ENCODE measurements at regions not wholly inside any gene's neighbourhood (a gene's known extent, or its start where the extent isn't known, plus 50 kb on each side); places are given as distances from the start of the nearest gene placed in this dataset.

DNA sequence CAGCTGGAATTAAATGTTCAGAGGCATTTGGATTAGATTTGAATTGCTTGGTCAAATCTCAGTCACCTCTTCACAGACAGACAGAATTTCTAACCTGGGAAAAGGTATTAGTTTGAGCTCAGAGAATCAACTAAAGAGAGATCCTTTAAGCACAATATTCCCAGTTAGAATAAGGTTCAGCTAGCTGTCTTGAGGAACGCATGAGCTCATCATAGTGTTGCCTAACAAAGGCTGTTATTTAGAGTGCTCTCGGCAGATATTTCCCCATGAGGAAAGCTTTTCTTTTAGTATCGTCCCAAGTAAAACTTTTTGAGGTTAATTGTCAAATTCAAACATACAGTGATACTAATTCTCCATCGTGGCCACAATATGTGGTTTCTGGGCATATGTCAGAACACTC lies 269.9 kb downstream of the HLX start (continued):
- TF ChIP-seq, protein P1, sequence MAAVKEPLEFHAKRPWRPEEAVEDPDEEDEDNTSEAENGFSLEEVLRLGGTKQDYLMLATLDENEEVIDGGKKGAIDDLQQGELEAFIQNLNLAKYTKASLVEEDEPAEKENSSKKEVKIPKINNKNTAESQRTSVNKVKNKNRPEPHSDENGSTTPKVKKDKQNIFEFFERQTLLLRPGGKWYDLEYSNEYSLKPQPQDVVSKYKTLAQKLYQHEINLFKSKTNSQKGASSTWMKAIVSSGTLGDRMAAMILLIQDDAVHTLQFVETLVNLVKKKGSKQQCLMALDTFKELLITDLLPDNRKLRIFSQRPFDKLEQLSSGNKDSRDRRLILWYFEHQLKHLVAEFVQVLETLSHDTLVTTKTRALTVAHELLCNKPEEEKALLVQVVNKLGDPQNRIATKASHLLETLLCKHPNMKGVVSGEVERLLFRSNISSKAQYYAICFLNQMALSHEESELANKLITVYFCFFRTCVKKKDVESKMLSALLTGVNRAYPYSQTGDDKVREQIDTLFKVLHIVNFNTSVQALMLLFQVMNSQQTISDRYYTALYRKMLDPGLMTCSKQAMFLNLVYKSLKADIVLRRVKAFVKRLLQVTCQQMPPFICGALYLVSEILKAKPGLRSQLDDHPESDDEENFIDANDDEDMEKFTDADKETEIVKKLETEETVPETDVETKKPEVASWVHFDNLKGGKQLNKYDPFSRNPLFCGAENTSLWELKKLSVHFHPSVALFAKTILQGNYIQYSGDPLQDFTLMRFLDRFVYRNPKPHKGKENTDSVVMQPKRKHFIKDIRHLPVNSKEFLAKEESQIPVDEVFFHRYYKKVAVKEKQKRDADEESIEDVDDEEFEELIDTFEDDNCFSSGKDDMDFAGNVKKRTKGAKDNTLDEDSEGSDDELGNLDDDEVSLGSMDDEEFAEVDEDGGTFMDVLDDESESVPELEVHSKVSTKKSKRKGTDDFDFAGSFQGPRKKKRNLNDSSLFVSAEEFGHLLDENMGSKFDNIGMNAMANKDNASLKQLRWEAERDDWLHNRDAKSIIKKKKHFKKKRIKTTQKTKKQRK (IDR thresholded peaks at IDR 0.05; ENCODE audit: low read depth, low read length): no peak

- H4K20me1 ChIP-seq (ENCODE audit: control insufficient read depth, insufficient read depth): no peaks in the 10 kb centered on the region
- H3K27ac ChIP-seq (ENCODE audit: control insufficient read depth, insufficient read depth): no peak overlapping the region
- no peak for ATAC-seq
- ChIA-PET CTCF (interaction anchor here (0.9 to 1.2 kb wide), 2 partner anchors 10 to 54 kb away, joined by 3 to 7 read pairs; no protein-coding TSS in a partner anchor), RAD21 (ENCODE audit: unreplicated experiment) (interaction anchor here (2.2 kb wide), 1 partner anchor 53 kb away, joined by 9 read pairs; no protein-coding TSS in a partner anchor), SMC1A (ENCODE audit: uncharacterized antibody, unreplicated experiment) (interaction anchor here (0.6 to 2.3 kb wide), 5 partner anchors 13 to 186 kb away, joined by 3 to 10 read pairs (median 5); no protein-coding TSS in a partner anchor), POLR2A (interaction anchor here (0.6 kb wide), 1 partner anchor 29 kb away, joined by 5 read pairs; no protein-coding TSS in a partner anchor)
- WGBS (ENCODE audit: insufficient coverage, insufficient replicate concordance, low lambda C conversion rate, missing lambda C conversion rate): 0% methylated on average over 1 of the region's 1 CpG
- H3K36me3 ChIP-seq (ENCODE audit: control insufficient read depth in 2 of 2, insufficient read depth in 2 of 2, low read length in 1 of 2): no peaks in the 10 kb centered on the region
- FAIRE-seq: no peak
- no peak overlapping the region for H3K4me2 ChIP-seq (ENCODE audit: control insufficient read depth, insufficient read depth)
- H3K4me3 ChIP-seq: no peak overlapping the region
- no peak for TF ChIP-seq PRDM15 (CRISPR knock-in tag; IDR thresholded peaks at IDR 0.05)
- TF ChIP-seq SKIL (IDR thresholded peaks at IDR 0.05; ENCODE audit: low read depth, poor library complexity, severe bottlenecking): no peak
- no peak for TF ChIP-seq SIN3A (IDR thresholded peaks at IDR 0.05; ENCODE audit: low read depth, low read length)
- BruUV-seq (replicated peaks): no TSS peak
- no peaks in the 10 kb centered on the region; a peak in 1 of 4 replicates for H3K27me3 ChIP-seq (replicated peaks in 1 of 2; ENCODE audit: control insufficient read depth in 2 of 2, insufficient read depth in 2 of 2, low read length in 1 of 2)
- in situ Hi-C loops (cut with MboI): no loop called here
- no peak overlapping the region for H2AFZ ChIP-seq (ENCODE audit: control insufficient read depth, low read depth, low read length)
- no peaks in the 10 kb centered on the region for H3K4me1 ChIP-seq (ENCODE audit: control insufficient read depth, insufficient read depth, low read length)
- no peaks in the 10 kb centered on the region for H3K79me2 ChIP-seq (ENCODE audit: control insufficient read depth, insufficient read depth, low read length)
- no peak for DNase-seq (ENCODE audit: low read depth, low spot score)
- no peaks in the 10 kb centered on the region for H3K9me3 ChIP-seq (replicated peaks; ENCODE audit: control insufficient read depth, insufficient read depth, low read length)
- intact Hi-C loops (cut with micrococcal nuclease; ENCODE audit: unreplicated experiment): no loop called here
- H3K9ac ChIP-seq (ENCODE audit: control insufficient read depth, insufficient read depth, low read length): no peak overlapping the region
Observed at GRCh38 chr1:221149555-221150075, 270.4 kb downstream of the HLX start.
